GM23338 (cell line): ENCODE measurements at regions not wholly inside any gene's neighbourhood (a gene's known extent, or its start where the extent isn't known, plus 50 kb on each side); places are given as distances from the start of the nearest gene placed in this dataset.

Source experiments
- CREB1 ChIP-seq: fragments of 250-450 bp; sonication (Bioruptor Pico); IDR thresholded peaks from 2 replicates; pipeline ENCODE4 v1.5.0; 2020; ENCODE audit warnings: low read depth, mild to moderate bottlenecking, moderate library complexity
- EZH2 ChIP-seq: fragments of 200-600 bp; sonication (generic); IDR thresholded peaks from one replicate; pipeline ENCODE4 v1.8.0; 2017; ENCODE audit warnings: antibody characterized with exemption, mild to moderate bottlenecking, low read depth; ENCODE audit not compliant: unreplicated experiment
- EZH2phosphoT487 ChIP-seq: fragments of 200-600 bp; sonication (generic); IDR thresholded peaks from one replicate; pipeline ENCODE4 v1.8.1; 2018; ENCODE audit warnings: antibody characterized with exemption; ENCODE audit not compliant: unreplicated experiment
- JUNB ChIP-seq: IDR thresholded peaks from one replicate; pipeline ENCODE4 v1.6.1; 2016; ENCODE audit warnings: antibody characterized with exemption; ENCODE audit not compliant: unreplicated experiment
- NANOG ChIP-seq: IDR thresholded peaks from 2 replicates; pipeline ENCODE4 v1.6.1; 2016; ENCODE audit warnings: antibody characterized with exemption, borderline replicate concordance
- POLR2AphosphoS5 ChIP-seq: IDR thresholded peaks from 2 replicates; pipeline ENCODE4 v1.6.1; 2016; ENCODE audit warnings: antibody characterized with exemption, low read depth
- STAT1 ChIP-seq: IDR thresholded peaks from one replicate; pipeline ENCODE4 v1.6.1; 2016; ENCODE audit warnings: antibody characterized with exemption; ENCODE audit not compliant: unreplicated experiment
- ZNF114 ChIP-seq: fragments of 250-450 bp; sonication (Bioruptor Pico); IDR thresholded peaks from 2 replicates; pipeline ENCODE4 v1.5.0; 2020; ENCODE audit warnings: mild to moderate bottlenecking, moderate library complexity
- ZNF331 ChIP-seq: fragments of 250-450 bp; sonication (Bioruptor Pico); IDR thresholded peaks from 2 replicates; pipeline ENCODE4 v1.5.0; 2020; ENCODE audit warnings: low read depth, mild to moderate bottlenecking, moderate library complexity
- TF ChIP-seq, protein P1 (sequence below), 2 experiments: fragments of 200-600 bp in 1 of 2; sonication (generic) in 1 of 2; conservative IDR thresholded peaks; 2 replicates each; pipeline versions ENCODE4 v1.5.1 to v1.6.1; 2016 to 2017; ENCODE audit warnings: antibody characterized with exemption in 2 of 2, low read depth in 2 of 2, mild to moderate bottlenecking in 2 of 2, moderate library complexity in 1 of 2
- TF ChIP-seq, protein P2 (sequence below): IDR thresholded peaks from one replicate; pipeline ENCODE4 v1.6.1; 2018; ENCODE audit warnings: antibody characterized with exemption; ENCODE audit not compliant: unreplicated experiment
- TF ChIP-seq, protein P3 (sequence below): IDR thresholded peaks from 2 replicates; pipeline ENCODE4 v1.6.1; 2016; ENCODE audit warnings: antibody characterized with exemption

DNA sequence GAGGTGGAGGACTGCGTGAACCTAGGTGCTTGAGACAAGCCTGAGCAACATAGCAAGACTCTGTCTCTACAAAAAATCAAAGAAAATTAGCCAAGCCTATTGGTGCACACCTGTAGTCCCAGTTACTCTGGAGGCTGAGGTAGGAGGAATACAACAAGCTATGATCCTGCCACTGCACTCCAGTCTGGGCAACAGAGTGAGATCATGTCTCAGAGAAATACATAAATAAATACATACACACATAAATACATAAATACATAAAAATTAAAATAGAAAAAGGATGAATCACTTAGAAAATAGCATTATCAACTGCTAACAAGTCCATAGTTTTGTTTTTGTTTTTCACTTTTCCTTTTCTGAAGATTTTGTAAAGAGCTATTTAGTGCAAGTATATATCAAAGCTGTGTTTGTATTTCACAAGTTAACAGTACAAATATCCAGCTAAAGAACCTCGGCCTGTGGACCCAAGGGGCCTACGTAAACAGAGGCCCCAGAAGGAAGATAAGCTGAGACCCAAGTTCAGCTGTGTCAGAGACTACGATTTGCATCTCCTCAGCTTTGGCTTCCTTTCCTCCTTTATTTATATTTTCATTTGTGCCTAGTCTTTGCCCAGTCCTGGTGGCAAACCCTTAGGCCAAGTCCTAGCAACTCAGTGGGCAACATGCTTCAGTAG, 67.1 kb upstream of the ROBO2 start:
- TF ChIP-seq, protein P1, sequence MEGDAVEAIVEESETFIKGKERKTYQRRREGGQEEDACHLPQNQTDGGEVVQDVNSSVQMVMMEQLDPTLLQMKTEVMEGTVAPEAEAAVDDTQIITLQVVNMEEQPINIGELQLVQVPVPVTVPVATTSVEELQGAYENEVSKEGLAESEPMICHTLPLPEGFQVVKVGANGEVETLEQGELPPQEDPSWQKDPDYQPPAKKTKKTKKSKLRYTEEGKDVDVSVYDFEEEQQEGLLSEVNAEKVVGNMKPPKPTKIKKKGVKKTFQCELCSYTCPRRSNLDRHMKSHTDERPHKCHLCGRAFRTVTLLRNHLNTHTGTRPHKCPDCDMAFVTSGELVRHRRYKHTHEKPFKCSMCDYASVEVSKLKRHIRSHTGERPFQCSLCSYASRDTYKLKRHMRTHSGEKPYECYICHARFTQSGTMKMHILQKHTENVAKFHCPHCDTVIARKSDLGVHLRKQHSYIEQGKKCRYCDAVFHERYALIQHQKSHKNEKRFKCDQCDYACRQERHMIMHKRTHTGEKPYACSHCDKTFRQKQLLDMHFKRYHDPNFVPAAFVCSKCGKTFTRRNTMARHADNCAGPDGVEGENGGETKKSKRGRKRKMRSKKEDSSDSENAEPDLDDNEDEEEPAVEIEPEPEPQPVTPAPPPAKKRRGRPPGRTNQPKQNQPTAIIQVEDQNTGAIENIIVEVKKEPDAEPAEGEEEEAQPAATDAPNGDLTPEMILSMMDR (conservative IDR thresholded peaks at IDR 0.05; ENCODE audit: low read depth in 2 of 2), result no peak
- TF ChIP-seq, protein P2, sequence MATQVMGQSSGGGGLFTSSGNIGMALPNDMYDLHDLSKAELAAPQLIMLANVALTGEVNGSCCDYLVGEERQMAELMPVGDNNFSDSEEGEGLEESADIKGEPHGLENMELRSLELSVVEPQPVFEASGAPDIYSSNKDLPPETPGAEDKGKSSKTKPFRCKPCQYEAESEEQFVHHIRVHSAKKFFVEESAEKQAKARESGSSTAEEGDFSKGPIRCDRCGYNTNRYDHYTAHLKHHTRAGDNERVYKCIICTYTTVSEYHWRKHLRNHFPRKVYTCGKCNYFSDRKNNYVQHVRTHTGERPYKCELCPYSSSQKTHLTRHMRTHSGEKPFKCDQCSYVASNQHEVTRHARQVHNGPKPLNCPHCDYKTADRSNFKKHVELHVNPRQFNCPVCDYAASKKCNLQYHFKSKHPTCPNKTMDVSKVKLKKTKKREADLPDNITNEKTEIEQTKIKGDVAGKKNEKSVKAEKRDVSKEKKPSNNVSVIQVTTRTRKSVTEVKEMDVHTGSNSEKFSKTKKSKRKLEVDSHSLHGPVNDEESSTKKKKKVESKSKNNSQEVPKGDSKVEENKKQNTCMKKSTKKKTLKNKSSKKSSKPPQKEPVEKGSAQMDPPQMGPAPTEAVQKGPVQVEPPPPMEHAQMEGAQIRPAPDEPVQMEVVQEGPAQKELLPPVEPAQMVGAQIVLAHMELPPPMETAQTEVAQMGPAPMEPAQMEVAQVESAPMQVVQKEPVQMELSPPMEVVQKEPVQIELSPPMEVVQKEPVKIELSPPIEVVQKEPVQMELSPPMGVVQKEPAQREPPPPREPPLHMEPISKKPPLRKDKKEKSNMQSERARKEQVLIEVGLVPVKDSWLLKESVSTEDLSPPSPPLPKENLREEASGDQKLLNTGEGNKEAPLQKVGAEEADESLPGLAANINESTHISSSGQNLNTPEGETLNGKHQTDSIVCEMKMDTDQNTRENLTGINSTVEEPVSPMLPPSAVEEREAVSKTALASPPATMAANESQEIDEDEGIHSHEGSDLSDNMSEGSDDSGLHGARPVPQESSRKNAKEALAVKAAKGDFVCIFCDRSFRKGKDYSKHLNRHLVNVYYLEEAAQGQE, result no peak
- TF ChIP-seq EZH2 (no peak), POLR2AphosphoS5 (no peak), EZH2phosphoT487 (no peak), JUNB (no peak), CREB1 (CRISPR knock-in tag) (no peak), ZNF331 (CRISPR knock-in tag) (no peak), ZNF114 (no peak), NANOG (no peak), STAT1 (no peak)
- TF ChIP-seq, protein P3, sequence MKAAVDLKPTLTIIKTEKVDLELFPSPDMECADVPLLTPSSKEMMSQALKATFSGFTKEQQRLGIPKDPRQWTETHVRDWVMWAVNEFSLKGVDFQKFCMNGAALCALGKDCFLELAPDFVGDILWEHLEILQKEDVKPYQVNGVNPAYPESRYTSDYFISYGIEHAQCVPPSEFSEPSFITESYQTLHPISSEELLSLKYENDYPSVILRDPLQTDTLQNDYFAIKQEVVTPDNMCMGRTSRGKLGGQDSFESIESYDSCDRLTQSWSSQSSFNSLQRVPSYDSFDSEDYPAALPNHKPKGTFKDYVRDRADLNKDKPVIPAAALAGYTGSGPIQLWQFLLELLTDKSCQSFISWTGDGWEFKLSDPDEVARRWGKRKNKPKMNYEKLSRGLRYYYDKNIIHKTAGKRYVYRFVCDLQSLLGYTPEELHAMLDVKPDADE, result no peak
